Stomach (tissue), 4 donors: ENCODE measurements at regions not wholly inside any gene's neighbourhood (a gene's known extent, or its start where the extent isn't known, plus 50 kb on each side); places are given as distances from the start of the nearest gene placed in this dataset.

Experiments used
- CTCF ChIP-seq, 7 experiments: fragments of 450-650 bp in 4 of 7; fragments of 200-600 bp in 3 of 7; sonication (generic) in 3 of 7; IDR thresholded peaks; one replicate each; pipeline ENCODE4 v1.5.1; 2016 to 2019; ENCODE audit warnings: antibody characterized with exemption in 7 of 7, control low read depth in 2 of 7, mild to moderate bottlenecking in 1 of 7
- POLR2A ChIP-seq, 4 donors: fragments of 450-650 bp; IDR thresholded peaks; one replicate each; pipeline ENCODE4 v1.6.1; 2016; ENCODE audit warnings: antibody characterized with exemption in 4 of 4, control low read depth in 2 of 4, mild to moderate bottlenecking in 1 of 4, moderate library complexity in 1 of 4
- POLR2AphosphoS5 ChIP-seq, 3 donors: sonication (generic); formaldehyde crosslinking; IDR thresholded peaks; one replicate each; pipeline ENCODE4 v1.6.1; 2016; ENCODE audit warnings: antibody characterized with exemption in 3 of 3

GRCh38 chr4:126238013-126238412, 923.3 kb downstream of the FAT4 start:
- TF ChIP-seq CTCF (IDR thresholded peaks at IDR 0.05) (no peak), POLR2A (IDR thresholded peaks at IDR 0.05) (no peak), POLR2AphosphoS5 (IDR thresholded peaks at IDR 0.05) (no peak)
